CD4-positive, alpha-beta T cell treated with Interleukin-4 for 4 hours (primary cell): ENCODE measurements at regions not wholly inside any gene's neighbourhood (a gene's known extent, or its start where the extent isn't known, plus 50 kb on each side); places are given as distances from the start of the nearest gene placed in this dataset.

Experiments used
- DNase-seq: peaks from one replicate; pipeline ENCODE4 v3.0.0-alpha.2; 2020

DNA sequence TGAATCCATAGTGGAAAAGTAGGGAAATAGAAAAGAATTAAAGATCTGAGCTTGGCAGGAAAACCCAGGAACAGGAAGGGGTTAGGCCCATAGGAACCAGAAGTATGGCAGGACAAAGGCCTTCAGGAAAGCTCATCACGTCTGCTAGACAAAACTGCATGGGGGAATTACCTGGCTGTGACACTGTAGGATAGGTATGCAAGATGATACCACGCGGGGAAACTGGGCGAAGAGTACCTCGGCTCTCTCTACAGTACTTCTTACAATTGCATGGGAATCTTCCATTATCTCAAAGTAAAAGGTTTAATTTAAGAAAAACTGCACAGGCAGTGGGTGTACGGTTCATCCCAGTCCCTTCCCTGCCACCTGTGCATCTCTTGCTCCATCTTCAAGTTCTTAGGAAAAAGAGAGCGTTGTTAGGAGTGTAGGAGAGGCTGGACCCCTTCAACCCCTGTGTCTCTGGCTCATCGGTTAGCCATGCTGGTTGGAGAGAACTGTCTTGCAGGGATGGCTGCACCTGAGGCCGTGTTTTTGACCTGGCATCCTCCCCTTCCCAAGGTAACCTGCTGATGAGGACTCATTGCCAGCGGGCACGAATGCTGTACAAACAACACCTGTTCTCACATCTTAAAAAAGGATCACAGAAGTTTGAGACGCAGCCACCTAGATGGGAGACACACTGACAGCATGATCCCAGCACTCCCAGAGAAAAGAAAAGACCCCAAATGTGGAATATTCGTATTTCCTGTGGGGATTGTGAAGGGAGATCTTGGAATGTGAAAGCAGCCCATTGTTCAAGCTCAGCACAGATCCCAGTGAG lies 120.5 kb upstream of the COPS8 start:
- no peak for DNase-seq

DNA sequence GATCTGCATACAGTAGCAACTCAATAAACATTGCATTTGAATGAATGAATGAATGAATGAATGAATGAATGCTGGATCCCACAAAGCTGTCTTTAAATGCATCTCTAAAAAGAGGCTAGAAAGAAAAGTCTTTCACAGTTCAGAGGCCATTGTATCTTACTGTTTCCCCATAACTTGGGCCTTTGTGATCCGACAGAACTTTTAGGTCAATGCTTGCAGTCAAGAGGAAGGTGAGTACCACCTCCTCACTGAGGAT lies 119.9 kb upstream of the COPS8 start:
- no peak for DNase-seq

DNA sequence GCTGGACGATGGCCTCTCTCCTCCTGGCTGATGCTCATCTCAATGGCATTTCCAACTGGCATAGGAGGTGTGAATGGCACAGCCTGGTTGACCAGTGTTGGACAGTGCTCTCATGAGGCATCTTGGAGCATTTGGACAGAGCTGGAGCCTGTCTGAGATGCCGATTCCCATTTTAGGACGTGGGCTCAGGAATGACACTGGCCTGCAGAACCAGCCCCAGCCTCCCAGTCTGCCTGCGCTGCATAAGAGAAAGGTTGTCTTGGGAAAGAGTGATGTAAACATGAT lies 118.2 kb upstream of the COPS8 start:
- DNase-seq, result no peak

DNA sequence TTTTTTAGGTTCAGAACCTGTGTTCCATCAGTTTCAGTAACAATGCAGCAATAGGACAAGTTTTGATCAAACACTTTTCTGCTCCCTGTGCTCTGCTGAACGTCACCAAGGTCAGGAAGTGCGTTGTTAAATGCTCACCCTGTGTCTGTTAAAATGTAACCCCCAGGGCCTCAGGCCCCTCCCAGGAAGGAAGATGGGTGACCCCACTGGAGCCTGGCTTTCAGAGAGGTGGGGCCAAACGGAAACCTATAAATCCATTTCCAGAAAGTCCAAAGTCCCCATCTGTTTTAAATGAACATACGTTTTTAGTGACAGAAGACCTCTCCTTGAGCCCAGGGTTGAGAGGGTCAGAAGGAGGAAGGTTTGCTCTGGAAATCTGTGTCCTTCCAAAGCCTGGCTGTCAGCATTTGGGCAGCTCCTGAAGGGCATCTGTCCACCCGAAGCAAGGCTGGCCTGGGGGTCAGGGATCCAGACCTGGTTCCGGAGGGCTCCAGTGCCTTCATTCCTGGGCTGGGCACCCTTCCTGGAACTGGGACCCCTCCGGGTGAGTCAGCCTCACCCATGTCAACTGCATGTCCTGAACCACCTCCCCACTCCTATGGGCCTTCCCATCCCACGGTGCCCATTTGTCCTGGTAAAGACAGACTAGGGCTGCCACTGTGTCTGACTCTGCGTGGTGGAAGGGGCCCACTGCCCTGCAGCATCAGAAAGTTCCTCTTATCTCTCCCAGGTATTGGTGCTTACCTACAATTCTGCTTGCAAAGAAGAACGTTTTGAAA lies 117.4 kb upstream of the COPS8 start:
- DNase-seq, result peak; percentile 15

DNA sequence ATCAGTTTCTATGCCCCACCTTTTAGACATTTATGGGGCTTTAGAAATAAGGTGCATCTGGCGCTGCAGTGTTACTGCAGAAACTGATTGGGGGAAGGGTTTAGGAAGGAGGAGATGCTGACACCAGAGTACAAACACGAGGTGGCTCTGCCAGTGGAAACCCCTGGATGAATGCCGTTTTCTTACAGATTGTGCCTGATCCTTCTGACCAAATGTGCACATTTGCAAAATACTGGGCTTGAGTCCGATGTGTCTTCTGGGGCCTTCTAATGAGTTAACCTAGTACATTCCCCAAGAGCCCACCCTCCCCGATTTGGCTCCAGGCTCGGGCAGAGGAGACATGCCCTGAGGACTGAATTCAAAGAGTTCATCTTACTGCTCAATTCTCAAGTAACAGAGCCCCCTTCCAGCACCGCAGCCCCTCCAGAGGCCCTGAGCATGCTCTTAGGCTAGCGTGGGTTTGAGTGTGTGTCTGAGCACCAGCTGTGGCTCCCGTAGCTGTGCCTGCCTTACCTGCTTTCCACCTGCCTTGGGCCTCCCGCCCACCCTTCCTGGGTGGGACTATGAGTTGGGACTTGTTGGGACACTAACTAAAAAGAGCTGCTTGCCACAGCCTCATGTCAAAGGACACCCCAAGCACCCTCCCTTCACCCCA lies 116.7 kb upstream of the COPS8 start:
- DNase-seq, result no peak

DNA sequence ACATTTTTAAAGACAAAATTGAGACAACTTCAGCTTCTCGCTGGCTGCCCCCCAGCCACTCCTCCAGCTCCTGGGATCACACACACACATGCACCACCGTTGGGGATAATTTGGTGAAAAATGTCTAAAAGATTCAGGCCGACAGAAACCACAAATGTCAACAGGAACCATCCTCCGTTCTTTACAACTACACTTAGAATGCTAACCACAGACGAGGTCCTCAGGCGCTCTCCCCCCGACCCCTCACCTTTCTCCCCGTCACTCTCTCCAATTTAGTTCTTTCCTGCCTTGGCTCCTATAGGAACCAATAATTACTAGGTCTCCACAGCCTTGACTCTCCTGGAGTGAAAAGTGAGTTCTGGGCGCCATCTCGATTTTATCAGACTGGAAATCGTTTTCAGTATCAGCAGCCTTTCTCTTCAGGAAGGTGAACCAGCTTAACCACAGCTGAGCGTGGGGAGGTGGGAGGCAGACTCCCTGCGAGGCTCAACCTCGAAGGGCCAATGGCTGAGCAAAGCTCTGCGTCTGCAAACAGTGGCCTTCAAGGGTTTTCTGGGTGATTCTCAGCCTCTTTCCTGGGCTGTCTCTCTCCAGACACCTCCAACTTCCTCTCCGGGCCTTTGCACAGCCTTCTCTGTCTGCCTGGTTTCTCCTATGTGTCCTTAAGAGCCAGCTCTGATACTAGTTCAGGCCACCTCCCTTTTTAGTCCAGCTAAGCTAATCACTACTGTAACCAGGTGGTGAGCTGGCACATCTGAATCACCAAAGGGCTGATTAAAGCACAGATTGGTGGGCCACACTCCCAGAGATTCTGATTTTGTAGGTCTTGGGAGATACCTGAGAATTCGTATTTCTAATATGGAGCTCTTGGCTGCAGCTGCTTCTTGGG lies 115.7 kb upstream of the COPS8 start:
- DNase-seq, result peak; percentile 0

DNA sequence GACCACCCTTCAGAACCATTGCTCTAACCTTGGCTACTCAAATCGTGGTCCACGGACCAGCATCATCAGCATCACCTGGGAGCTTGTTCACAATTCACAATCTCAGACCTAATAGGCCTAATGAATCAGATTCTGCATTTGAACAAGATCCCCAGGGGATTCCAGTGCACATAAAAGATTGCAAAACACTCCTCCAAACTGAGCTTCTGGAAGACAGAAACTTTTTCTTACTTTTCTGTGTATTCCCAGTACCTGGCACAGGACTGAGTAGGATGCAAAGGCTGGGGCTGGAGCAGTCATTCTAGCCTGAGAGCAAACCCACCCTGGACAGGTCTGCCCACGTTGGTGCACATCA lies 115.1 kb upstream of the COPS8 start:
- DNase-seq, result no peak

DNA sequence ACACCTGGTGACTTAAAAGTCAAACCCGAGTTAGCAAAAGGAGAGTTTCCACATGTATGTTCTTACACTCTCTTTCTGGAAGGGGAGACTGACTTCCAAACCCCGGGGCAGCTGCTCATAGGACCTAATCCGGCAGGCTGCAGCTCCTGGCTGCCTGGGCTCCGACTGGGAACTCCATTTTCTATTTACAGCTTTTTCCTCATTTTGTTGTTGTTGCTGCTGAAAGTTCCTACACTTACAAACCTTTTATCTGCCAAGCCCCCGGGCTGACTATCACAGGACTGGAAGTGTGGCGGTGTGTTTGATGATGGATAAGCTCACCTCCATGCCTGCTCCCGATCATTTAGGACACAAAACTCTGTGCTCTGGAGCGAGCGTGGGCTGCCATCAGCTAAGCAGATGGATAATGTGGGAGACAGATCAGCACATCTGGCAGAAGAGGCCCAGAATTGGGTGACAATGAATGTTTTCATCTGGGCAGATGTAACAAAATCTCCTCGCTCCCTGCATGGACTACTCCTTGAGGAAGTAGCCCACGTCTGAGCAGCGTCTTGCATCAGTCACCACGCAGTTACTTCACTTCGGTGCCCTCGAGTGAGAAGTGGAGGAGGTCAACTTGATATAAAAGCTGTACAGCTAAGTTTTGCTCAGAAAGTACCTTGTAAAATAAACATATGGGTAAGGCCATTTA lies 114.4 kb upstream of the COPS8 start:
- DNase-seq, result no peak

DNA sequence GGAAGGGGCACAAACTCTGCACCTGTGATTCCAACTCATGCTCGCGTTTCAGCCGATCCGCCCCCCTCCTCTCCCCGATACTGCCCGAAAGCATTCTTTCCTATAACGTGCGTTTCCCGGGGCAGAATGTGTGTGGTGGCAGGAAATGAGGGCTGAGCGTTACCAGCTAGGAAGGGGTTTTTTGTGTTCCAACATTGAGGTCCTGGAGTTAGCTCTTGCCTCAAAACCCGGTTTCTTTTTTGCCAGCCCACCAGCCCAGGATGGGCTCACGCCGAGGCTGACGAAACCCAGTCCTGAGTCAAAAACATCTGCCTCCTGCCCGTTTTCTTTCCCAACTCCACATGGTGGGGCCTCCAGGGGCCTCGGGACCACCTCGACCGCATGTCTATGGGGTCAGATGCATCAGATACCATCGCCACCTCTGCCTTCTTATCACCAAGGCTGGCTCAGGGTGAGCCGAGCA lies 113.7 kb upstream of the COPS8 start:
- DNase-seq, result no peak

DNA sequence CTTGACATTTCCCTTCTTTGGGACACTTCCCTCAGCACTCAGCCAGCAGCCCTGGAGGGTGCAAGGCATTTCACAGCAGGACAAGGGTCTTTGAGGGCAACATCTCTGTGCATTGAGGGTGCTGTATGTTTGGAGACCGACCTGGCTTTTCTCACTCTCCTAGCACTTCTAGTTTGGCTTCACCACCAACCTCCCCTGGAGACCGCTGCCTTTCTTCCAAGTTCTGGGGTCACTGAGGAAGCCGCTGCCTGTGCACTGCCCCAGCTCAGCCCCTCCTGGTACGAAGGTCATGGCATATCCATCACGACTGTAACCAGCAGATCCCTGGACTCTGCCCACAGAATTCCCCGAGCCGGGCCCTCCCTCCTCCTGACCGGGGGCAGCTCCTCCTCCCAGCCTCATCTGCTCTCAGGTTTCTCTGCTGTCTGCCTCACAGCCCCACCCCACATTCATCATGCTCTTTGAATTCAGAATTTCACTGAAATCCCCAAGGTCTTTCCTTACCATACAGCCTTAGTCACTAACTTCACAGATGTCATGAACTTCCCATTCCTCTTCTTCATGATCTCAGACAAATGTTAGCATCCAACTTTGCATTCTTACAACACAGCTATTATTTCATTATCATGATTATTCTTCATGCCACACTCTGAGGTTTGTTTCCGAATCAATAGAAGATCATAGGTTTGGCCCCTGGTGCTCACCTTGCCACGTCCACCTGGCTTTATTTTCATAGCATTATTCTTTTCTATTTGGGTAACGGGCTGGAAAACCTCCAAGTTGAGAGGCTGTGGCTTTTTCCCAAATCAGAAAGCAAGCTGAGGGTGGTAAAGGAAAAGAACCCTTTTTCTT lies 113.0 kb upstream of the COPS8 start:
- DNase-seq, result no peak

DNA sequence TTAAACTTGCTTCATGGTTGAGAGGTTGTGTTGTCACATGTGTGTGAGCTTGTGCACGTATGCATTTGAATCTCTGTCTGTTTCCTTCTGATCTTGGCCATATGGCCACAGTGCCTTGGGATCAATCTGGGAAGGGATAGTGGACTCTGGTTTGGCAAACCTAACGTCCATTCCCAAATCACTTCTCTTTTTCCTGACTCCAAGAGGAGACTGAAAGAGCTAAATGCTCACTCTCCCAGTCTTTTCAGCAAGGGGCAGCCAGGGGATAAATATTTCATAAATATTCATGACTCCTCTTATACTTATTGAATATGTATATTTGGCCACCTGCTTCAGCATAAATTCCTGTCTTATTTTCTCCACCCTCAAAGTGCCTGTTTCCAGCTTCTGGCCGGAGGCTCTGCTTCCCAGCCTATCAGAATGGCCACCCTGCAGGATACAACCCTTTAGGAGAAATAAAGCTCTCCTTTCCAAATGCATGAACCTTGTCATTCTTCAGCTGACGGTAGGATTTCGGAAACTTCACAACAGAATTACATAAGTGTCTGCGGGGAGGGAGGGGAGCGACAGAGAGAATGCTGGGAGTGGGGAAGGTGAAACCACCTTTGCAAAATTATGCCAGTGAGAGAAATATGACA lies 112.2 kb upstream of the COPS8 start:
- no peak for DNase-seq

DNA sequence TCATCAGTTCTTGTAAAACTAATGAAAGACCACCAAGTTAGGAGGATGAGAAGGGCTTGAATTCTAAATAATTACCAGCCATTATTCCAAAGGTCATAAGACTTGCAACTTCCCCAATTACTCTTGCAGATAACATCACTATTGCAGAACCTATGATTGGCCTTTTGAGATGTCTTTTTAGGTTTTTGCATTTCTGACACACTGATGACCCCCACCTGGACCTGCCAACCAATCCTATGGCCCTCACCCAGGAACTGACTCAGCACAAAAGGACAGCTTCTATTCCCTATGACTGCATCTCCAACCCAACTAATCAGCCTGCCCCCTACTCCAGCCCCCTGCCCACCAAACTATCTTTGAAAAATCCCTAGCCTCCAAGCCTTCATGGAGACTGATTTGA lies 111.5 kb upstream of the COPS8 start:
- DNase-seq, result no peak

DNA sequence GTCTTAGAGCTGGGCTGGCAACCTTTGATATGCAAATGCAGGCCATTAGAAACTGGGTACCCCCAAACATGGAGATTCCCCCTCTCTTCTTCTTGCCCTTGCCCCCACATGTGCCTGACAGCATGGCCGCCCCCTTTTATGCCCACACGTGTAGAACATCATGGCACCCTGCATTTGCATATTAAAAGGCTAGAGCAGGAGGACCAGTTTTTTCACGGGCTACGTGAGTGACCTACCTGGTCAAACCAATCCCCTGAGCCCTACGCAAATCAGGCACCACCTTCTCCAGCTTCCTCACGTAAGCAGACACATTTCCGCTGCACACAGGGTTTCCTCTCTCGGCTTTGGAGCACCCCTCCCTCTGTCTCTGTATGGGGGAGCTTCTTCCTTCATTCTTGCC lies 110.9 kb upstream of the COPS8 start:
- no peak for DNase-seq

DNA sequence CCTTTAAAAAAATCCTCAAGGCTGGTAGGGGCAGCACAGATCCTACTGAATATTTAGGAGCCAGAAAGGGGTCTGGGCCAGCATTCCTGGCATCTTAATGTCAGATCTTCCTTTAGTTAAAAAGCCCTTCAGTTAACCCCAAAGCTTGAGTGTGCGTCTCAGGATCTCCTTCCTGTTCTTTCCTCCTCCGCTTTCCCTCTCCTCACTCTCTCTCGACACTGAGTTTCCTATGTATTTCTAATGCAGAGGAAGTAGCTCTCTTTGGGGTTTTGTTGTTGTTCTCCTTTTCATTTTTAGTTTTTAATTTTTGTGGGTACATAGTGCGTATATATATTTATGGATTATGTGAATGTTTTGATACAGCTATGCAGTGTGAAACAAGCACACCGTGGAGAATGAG lies 109.9 kb upstream of the COPS8 start:
- DNase-seq, result no peak

DNA sequence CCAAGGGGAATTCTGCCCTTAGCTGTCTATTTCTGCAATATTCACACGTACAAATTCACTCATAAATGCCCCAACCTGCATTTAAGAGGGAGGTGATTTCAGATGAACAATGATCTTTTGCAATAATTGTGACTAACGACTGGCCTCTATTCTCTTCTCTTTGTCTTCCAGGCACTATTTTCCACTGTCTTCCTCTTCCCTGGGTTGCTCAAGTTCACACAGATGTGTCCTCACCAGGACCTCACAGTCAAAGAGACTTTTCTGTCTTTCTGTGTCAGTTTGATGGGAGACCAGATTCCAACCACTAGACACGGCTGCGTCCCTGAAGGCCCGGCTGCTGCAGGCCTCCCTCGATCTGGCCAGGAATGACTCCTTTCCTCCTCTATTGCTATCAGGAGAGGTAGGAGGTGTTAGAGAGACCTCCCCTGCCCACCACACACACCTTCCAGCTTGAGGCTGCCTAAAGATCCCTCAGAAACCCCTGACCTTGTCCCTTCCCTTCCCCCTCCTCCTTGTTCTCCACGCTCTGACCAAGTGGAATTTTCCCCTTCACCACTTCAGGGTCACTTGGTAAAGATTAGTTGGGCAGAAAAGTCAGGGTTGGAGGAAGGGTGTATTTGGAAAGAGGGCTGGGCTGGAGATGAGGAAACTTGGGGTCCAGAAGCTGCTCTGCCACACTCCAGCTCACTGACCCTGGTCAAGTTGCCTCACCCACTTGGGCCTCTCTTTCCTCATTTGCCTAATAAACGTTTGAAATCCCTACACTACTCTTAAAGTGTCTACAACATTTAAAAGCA lies 109.2 kb upstream of the COPS8 start:
- DNase-seq, result no peak

DNA sequence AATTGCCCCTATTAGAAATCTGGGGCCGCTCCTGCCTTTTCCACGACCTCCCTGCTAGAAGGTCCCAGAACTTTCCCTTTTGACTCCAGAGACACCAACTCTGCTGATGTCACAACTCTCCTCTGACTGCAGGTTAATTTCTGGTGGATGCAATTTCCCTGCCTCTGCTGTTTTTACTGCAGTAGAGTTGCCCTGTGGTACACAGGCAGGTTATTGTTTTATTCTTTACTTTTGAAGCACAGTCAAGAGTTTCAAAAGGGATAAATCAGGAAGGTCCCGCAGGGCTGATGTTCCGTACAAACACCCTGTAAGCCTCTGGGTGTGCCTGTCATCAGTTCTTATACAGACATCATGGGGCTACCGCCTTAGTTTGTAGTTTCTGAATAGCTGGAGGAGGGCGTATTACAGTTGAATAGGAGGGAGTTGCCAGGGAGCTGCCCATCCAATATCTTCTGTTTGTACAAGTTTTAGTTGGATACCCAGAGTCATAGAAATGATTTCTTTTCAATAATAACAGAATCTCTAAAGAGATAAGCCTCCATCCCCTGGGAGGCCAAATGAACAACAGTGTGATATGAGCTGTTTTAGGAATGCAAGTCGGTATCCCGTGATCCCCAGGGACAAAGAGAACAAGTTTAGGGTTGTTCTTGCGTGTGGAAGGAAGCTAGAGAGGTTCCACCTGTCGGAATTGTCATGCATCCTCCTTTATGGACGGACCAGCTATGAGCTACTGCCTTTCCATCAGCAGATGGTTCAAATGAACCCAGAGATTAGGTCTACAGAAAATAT lies 108.4 kb upstream of the COPS8 start:
- DNase-seq, result no peak

DNA sequence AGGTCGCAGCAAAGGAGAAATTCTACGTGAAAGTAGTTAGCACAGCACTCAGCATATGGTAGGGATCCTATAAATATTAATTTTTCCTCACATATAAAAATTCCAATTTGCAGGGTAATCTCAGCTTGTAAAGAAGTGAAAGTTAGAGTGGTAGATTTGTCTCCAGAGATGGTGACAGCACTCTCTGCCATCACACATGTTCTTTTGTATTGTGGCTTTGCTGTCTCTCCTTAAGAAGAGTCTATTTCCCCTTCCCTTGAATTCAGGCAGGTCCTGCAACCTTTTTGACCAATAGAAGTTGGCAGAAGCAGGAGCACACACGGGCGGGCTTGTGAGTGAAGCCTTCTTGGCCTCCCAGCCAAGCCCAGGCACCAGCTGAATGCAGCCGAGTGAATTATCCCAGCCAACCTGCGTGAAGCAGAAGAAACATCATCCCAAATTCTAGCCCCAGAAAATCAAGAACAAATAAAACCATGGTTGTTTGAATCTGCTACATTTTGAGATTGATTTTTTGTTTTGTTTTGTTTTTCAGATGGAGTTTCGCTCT lies 107.8 kb upstream of the COPS8 start:
- DNase-seq, result no peak

DNA sequence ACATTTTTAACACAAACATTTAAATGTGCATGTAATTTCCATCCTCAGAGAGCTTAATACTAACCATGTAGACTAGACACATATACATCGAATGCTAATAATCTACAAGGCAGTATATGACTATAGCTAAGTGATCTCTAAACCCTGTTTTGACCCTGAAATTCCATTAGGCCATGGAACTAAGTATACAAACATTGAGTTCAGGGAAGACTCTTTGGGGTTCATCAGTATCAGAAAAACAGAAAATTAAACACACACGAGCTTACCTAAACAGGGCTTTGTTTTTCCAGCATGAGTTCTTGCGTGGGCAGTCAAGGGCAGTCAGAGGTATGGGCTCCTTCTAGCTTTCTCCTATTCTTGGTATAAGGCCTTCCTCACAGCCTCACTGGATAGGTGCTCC lies 106.0 kb upstream of the COPS8 start:
- no peak for DNase-seq

DNA sequence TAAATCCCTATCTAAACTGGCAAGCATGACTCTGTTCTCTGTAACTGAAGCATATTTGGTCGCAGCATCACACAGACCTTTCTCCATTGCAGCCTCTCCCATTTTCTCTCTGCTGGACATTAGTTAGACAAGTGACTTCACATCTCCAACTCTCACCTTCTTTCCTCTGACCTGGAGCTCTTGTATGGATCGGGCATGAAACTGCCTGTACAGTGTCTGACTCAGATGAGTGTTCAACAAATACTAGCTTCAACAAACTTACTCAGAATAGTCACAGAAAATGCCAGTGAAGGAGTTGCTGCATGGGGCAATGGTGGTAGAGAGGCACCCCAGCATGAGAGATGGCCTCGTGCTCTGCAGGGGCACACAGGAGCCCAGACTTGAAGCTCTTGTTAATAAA lies 104.7 kb upstream of the COPS8 start:
- no peak for DNase-seq
